Adrenal gland (tissue), 5 donors: ENCODE measurements at regions not wholly inside any gene's neighbourhood (a gene's known extent, or its start where the extent isn't known, plus 50 kb on each side); places are given as distances from the start of the nearest gene placed in this dataset.

Experiments
- CTCF ChIP-seq, 6 experiments: fragments of 450-650 bp in 4 of 6; fragments of 200-600 bp in 2 of 6; sonication (generic) in 1 of 6; IDR thresholded peaks; 1 replicate in 5 of 6; 2 replicates in 1 of 6; pipeline versions ENCODE4 v1.5.1 to v1.8.0; 2016 to 2021; ENCODE audit warnings: antibody characterized with exemption in 6 of 6, mild to moderate bottlenecking in 2 of 6, moderate library complexity in 1 of 6
- POLR2A ChIP-seq, 2 donors: fragments of 450-650 bp; IDR thresholded peaks; one replicate each; pipeline ENCODE4 v1.6.1; 2017; ENCODE audit warnings: antibody characterized with exemption in 2 of 2, mild to moderate bottlenecking in 2 of 2, moderate library complexity in 1 of 2
- donor health status: DM: no; HTN: no; CAD: no.

DNA sequence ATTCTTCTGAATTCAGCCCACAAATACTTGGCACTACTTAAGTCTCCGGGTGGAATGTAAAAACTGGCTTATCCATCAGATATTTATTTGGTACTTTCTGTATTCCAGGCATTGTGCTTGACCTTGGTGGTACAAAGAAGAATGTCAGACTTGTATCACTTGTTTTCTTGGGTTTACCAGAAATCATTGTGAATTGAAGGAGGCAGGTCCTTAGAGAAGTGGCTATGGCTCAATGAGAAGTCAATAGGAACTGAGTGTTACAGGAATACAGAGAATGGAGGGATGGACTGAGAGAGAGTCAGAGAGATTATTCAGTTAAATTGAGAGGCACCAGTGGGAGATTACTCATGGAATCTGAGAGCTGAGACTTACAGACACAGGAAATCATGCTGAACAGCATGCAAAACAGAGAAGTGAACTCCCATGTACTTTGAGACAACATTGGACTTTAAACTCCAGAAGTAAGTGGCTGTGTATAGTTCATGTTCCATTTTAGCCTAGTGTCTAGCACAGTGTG lies 704.1 kb downstream of the CDH11 start:
- TF ChIP-seq CTCF (IDR thresholded peaks at IDR 0.05) (no peak), POLR2A (IDR thresholded peaks at IDR 0.05) (no peak)
